NCI-H524 treated with DMSO at 0.1 percent for 48 hours (cell line): ENCODE measurements at regions not wholly inside any gene's neighbourhood (a gene's known extent, or its start where the extent isn't known, plus 50 kb on each side); places are given as distances from the start of the nearest gene placed in this dataset.

Experiments used
- DNase-seq: peaks from one replicate; lab custom pipeline; 2025; lab: John Stamatoyannopoulos, UW

DNA sequence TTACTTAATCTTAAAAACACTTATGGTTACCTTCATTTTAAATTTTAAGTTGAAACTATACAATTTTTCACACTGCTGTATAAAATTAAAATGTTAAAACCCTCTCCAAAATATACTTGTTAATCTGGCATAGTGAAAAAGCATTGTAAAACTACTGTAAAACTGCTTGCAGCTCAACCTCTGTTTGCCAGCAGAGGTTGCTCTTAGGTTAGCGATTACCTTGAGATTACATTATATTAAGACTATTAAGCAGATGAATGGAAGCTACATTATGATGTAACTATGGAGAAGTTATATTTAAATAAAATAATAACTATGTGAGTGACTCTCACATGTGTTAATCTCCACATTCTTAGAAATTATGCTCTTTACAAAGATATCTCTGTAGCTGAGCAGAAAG is 143.6 kb upstream of the SLITRK3 start:
- DNase-seq = no peak

- DNase-seq = no peak
These were observed 140.6 kb upstream of the SLITRK3 start for GRCh38 chr3:165336786-165337185.
